Hepatocyte (in vitro differentiated cells): ENCODE measurements at regions not wholly inside any gene's neighbourhood (a gene's known extent, or its start where the extent isn't known, plus 50 kb on each side); places are given as distances from the start of the nearest gene placed in this dataset.

Source experiments
- EZH2phosphoT487 ChIP-seq: fragments of 200-600 bp; sonication (generic); IDR thresholded peaks from one replicate; pipeline ENCODE4 v1.6.1; 2018; ENCODE audit warnings: antibody characterized with exemption, mild to moderate bottlenecking, low read depth, moderate library complexity; ENCODE audit not compliant: unreplicated experiment, severe bottlenecking
- TF ChIP-seq, protein P1 (sequence below): fragments of 200-600 bp; sonication (generic); IDR thresholded peaks from 2 replicates; pipeline ENCODE4 v1.5.1; 2016; ENCODE audit warnings: antibody characterized with exemption, mild to moderate bottlenecking; ENCODE audit not compliant: poor library complexity

DNA sequence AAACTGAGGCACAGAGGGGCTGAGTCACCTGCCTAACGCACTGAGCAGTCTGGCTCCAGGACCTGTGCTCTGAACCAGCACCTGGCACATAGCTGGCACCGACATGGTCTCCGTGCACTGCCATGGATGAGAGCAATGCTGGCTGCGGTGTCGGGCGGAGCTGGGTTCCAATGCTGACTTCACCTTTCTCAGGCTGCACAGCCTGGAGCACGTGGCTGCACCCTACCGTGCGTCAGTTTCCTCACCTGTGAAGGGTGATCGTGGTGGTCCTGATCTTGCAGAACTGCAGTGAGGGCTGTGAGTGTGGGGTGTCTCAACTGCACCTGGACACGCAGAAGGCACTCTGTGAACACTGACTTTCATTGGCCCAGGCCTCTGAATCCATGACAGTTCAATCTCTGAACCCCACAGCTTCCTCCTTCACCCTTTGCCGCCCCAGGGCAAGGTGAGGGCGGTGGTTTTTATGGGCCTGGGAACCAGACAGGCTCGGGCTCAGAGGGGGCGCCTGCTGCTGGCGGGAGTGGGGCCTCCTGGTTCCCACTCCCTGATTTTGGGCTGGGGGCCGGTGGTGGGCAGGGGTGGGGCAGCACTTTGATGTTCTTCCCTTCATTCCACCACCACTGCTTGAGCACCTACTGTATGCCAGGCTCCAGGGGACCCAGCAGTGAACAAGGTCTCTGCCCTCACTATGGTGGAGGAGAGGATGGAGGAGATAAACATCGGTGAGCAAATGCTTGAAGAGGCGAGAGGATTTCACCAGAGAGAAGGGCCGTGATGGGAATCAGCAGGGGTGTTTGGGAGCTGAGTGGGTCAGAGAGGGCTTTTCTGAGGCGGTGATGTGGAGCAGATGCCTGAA is 102.9 kb downstream of the CEBPB start:
- TF ChIP-seq, protein P1, sequence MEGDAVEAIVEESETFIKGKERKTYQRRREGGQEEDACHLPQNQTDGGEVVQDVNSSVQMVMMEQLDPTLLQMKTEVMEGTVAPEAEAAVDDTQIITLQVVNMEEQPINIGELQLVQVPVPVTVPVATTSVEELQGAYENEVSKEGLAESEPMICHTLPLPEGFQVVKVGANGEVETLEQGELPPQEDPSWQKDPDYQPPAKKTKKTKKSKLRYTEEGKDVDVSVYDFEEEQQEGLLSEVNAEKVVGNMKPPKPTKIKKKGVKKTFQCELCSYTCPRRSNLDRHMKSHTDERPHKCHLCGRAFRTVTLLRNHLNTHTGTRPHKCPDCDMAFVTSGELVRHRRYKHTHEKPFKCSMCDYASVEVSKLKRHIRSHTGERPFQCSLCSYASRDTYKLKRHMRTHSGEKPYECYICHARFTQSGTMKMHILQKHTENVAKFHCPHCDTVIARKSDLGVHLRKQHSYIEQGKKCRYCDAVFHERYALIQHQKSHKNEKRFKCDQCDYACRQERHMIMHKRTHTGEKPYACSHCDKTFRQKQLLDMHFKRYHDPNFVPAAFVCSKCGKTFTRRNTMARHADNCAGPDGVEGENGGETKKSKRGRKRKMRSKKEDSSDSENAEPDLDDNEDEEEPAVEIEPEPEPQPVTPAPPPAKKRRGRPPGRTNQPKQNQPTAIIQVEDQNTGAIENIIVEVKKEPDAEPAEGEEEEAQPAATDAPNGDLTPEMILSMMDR = no peak
- no peak for TF ChIP-seq EZH2phosphoT487
